GM12891 (cell line): ENCODE measurements at regions not wholly inside any gene's neighbourhood (a gene's known extent, or its start where the extent isn't known, plus 50 kb on each side); places are given as distances from the start of the nearest gene placed in this dataset.

Experiments used
- PAX5 ChIP-seq: IDR thresholded peaks from 2 replicates; pipeline ENCODE4 v1.6.1; 2011; ENCODE audit warnings: low read length, moderate library complexity, mild to moderate bottlenecking; ENCODE audit not compliant: insufficient read depth, severe bottlenecking
- POLR2A ChIP-seq: IDR thresholded peaks from 2 replicates; pipeline ENCODE4 v1.6.1; 2011; ENCODE audit warnings: low read depth, low read length, control low read depth
- POLR2AphosphoS5 ChIP-seq: IDR thresholded peaks from 2 replicates; pipeline ENCODE4 v1.6.1; 2011; ENCODE audit warnings: low read depth, low read length, control low read depth
- POU2F2 ChIP-seq: IDR thresholded peaks from 2 replicates; pipeline ENCODE4 v1.6.1; 2011; ENCODE audit warnings: low read depth, mild to moderate bottlenecking, control low read depth, low read length, moderate library complexity
- SPI1 ChIP-seq: IDR thresholded peaks from 2 replicates; pipeline ENCODE4 v1.6.1; 2011; ENCODE audit warnings: low read depth, low read length, control low read depth
- TAF1 ChIP-seq: IDR thresholded peaks from 2 replicates; pipeline ENCODE4 v1.6.1; 2011; ENCODE audit warnings: low read depth, low read length, control low read depth

- TF ChIP-seq POLR2A (no peak), SPI1 (no peak), TAF1 (no peak), POLR2AphosphoS5 (no peak), PAX5 (no peak), POU2F2 (no peak)
Observed at GRCh38 chr5:125865166-125865815, 557.9 kb upstream of the GRAMD2B start.
